Tibial nerve (tissue), 4 donors: ENCODE measurements at regions not wholly inside any gene's neighbourhood (a gene's known extent, or its start where the extent isn't known, plus 50 kb on each side); places are given as distances from the start of the nearest gene placed in this dataset.

Experiments used
- DNase-seq, 2 donors: peaks; one replicate each; pipeline ENCODE4 v3.0.0-alpha.2; 2019; ENCODE audit warnings: low spot score in 2 of 2
- H3K27ac ChIP-seq, 4 donors: fragments of 200-600 bp; sonication (generic) in 3 of 4; one replicate each; pipeline ENCODE4 v1.5.1; 2017 to 2019; ENCODE audit warnings: mild to moderate bottlenecking in 1 of 4
- H3K27me3 ChIP-seq, 2 donors: fragments of 200-600 bp; sonication (generic) in 1 of 2; one replicate each; pipeline versions ENCODE4 v1.5.1 to v1.6.0; 2017 to 2019
- H3K36me3 ChIP-seq, 3 donors: fragments of 200-600 bp; sonication (generic); one replicate each; pipeline ENCODE4 v1.5.1; 2018 to 2019
- H3K4me1 ChIP-seq, 4 donors: fragments of 200-600 bp; sonication (generic) in 3 of 4; one replicate each; pipeline ENCODE4 v1.5.1; 2017 to 2019
- H3K4me3 ChIP-seq, 4 donors: fragments of 200-600 bp; sonication (generic) in 3 of 4; one replicate each; pipeline ENCODE4 v1.5.1; 2017 to 2019; ENCODE audit warnings: mild to moderate bottlenecking in 1 of 4, moderate library complexity in 1 of 4
- H3K9me3 ChIP-seq, 4 donors: fragments of 200-600 bp; sonication (generic) in 3 of 4; one replicate each; pipeline ENCODE4 v1.5.1; 2017 to 2019
- EP300 ChIP-seq, 2 donors: sonication (generic); formaldehyde crosslinking; IDR thresholded peaks; one replicate each; pipeline ENCODE4 v1.6.1; 2017; ENCODE audit warnings: antibody characterized with exemption in 2 of 2, mild to moderate bottlenecking in 1 of 2
- POLR2A ChIP-seq, 2 donors: fragments of 450-650 bp; IDR thresholded peaks; one replicate each; pipeline ENCODE4 v1.6.1; 2017; ENCODE audit warnings: antibody characterized with exemption in 2 of 2, mild to moderate bottlenecking in 2 of 2, moderate library complexity in 2 of 2
- WGBS, 2 donors: methylation state at CpG; one replicate each; pipeline ENCODE4 v1.1.5; 2018; 5-methylcytosine and 5-hydroxymethylcytosine counted together
- TF ChIP-seq, protein P1 (sequence below), 5 experiments: fragments of 200-600 bp in 3 of 5; fragments of 450-650 bp in 2 of 5; sonication (generic) in 3 of 5; IDR thresholded peaks; one replicate each; pipeline ENCODE4 v1.5.1; 2016 to 2019; ENCODE audit warnings: antibody characterized with exemption in 5 of 5, mild to moderate bottlenecking in 3 of 5, moderate library complexity in 2 of 5

DNA sequence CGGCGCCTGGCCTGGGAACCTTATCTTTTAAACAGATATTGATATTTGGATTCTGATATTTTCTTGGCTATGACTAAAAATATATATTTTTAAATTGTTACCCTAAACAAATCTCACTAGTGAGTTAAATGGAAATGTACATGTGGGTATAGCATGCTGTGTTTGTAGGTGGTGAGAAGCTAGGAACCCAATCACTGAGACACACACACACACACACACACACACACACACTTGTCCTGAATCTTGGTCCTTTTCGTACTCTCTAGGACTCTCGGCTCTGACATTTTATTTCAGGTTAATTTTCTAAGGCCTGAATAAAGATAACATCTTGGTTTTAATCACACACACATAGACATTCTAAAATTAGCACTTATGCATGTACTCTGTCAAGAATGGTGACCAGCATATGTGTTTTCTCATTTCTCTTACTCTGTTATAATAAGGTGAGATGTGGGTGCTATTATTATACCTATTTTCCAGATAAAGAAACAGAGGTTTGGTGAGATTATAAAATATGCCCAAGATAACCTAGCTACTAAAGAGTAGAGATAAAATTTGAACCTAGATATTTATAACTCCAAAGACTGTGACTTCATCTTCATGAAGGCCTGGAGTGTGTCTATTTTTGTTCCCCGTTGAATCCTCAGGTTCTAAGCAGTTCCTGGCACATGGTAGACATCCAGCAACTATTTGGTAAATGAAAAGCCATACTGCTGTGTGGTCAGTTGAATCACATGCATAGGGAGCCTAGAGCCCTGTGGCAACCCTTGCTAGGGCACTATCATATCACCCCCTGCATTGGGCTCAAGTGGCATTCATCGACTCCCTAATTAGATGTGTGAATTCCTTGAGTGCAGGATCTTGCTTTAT lies 85.0 kb upstream of the RAB3GAP2 start:
- no peaks in the 10 kb centered on the region for H3K36me3 ChIP-seq
- H3K27me3 ChIP-seq: no peaks in the 10 kb centered on the region
- H3K4me3 ChIP-seq: no peak overlapping the region
- no peak for TF ChIP-seq POLR2A (IDR thresholded peaks at IDR 0.05)
- TF ChIP-seq, protein P1, sequence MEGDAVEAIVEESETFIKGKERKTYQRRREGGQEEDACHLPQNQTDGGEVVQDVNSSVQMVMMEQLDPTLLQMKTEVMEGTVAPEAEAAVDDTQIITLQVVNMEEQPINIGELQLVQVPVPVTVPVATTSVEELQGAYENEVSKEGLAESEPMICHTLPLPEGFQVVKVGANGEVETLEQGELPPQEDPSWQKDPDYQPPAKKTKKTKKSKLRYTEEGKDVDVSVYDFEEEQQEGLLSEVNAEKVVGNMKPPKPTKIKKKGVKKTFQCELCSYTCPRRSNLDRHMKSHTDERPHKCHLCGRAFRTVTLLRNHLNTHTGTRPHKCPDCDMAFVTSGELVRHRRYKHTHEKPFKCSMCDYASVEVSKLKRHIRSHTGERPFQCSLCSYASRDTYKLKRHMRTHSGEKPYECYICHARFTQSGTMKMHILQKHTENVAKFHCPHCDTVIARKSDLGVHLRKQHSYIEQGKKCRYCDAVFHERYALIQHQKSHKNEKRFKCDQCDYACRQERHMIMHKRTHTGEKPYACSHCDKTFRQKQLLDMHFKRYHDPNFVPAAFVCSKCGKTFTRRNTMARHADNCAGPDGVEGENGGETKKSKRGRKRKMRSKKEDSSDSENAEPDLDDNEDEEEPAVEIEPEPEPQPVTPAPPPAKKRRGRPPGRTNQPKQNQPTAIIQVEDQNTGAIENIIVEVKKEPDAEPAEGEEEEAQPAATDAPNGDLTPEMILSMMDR (IDR thresholded peaks at IDR 0.05): no peak
- no peak for TF ChIP-seq EP300 (IDR thresholded peaks at IDR 0.05)
- 94 to 95% methylated on average over 6 of the region's 6 CpGs for WGBS, 2 donors
- H3K4me1 ChIP-seq: no peaks in the 10 kb centered on the region
- H3K9me3 ChIP-seq: no peaks in the 10 kb centered on the region
- no peak overlapping the region for H3K27ac ChIP-seq
- no peak for DNase-seq

DNA sequence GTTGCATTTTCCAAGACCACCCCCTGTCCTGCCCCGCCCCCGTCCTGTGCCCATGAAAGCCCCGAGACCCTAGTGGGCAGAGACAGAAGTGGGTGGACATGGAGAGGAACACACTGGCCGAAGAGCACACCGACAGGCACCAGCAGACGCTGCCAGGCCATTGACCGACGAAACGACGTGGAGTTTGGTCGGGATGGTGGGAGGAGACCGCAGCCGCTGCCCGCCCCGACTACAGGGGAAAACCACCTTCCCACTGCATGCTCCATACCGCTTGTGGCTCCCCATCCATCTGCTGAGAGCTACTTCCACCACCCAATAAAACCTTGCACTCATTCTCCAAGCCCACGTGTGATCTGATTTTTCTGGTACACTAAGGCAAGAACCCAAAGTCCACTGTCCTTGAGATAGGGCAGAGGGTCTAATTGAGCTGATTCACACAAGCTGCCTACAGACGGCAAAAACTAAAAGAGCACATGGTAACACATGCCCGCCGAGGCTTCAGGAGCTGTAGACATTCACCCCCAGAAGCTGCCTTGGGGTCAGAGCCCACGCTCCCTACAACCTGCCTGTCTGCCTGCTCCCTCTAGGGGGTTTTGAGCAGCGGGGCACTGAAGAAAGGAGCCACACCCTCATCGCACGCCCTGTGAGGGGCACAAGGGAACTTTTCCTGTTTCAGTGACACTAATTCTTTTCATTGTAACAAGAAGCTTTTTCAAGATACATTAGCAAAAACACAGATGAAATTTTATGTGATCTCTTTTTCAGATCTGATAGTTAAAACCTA lies 81.2 kb upstream of the RAB3GAP2 start:
- 89 to 91% methylated on average over 24 of the region's 24 CpGs for WGBS, 2 donors
- H3K27me3 ChIP-seq: no peaks in the 10 kb centered on the region
- DNase-seq: no peak
- no peaks in the 10 kb centered on the region for H3K36me3 ChIP-seq
- TF ChIP-seq EP300 (IDR thresholded peaks at IDR 0.05) (no peak), POLR2A (IDR thresholded peaks at IDR 0.05) (no peak)
- TF ChIP-seq, protein P1 (IDR thresholded peaks at IDR 0.05): no peak
- H3K9me3 ChIP-seq: no peaks in the 10 kb centered on the region
- no peak overlapping the region for H3K27ac ChIP-seq
- H3K4me1 ChIP-seq: no peaks in the 10 kb centered on the region
- H3K4me3 ChIP-seq: no peak overlapping the region

DNA sequence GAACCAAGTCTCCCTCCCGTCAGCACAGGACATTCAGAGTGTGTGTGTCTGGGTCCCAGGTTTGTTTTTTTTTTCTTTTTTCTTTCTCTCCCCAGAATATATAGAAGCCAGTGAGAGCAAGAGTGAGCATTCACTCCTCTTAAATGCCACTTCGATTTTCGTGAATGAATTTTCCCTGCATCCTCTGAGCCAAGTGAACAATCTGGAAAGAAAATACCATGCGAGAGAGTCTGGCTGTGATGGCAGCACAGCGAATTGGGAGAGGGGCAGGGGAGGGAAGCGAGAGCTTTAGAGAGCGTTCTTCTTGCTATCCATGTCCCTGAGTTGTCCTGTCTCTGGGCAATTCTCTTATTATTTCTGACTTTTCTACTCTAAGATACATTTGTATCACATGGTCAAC lies 76.0 kb upstream of the RAB3GAP2 start:
- DNase-seq: no peak
- no peaks in the 10 kb centered on the region for H3K9me3 ChIP-seq
- WGBS, 2 donors: 85 to 86% methylated on average over 7 of the region's 7 CpGs
- no peaks in the 10 kb centered on the region for H3K4me1 ChIP-seq
- no peak overlapping the region for H3K4me3 ChIP-seq
- no peaks in the 10 kb centered on the region for H3K36me3 ChIP-seq
- TF ChIP-seq POLR2A (IDR thresholded peaks at IDR 0.05) (no peak), EP300 (IDR thresholded peaks at IDR 0.05) (no peak)
- TF ChIP-seq, protein P1 (IDR thresholded peaks at IDR 0.05): no peak
- H3K27ac ChIP-seq: no peak overlapping the region
- H3K27me3 ChIP-seq: no peaks in the 10 kb centered on the region

DNA sequence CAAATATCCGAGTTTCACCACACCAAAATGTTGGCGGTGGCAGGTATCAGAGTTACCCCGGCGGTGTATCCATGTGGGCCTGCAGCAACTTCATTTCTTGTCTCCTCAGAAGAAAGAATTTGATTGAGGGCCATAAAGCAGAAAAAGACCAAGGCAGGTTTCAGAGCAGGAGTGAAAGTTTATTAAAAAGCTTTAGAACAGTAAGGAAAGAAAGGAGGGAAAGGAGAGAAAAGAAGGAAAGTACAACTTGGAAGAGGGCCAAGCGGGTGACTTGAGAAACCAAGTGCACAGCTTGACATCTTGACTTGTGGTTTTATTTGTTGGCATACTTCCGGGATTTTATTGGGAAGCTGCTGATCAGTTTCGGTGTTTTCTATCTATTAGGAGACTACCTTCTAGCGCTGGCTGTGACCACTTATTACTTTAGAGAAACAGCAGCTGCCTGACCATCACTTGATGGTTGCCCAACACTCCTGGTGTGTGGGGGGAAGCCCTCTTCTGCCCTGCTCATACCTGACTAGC lies 75.5 kb upstream of the RAB3GAP2 start:
- no peak for DNase-seq
- H3K27me3 ChIP-seq: no peaks in the 10 kb centered on the region
- TF ChIP-seq POLR2A (IDR thresholded peaks at IDR 0.05): no peak
- no peaks in the 10 kb centered on the region for H3K9me3 ChIP-seq
- 73 to 82% methylated on average over 8 of the region's 8 CpGs for WGBS, 2 donors
- H3K27ac ChIP-seq: no peak overlapping the region
- H3K36me3 ChIP-seq: no peaks in the 10 kb centered on the region
- no peak overlapping the region for H3K4me3 ChIP-seq
- H3K4me1 ChIP-seq: no peaks in the 10 kb centered on the region

DNA sequence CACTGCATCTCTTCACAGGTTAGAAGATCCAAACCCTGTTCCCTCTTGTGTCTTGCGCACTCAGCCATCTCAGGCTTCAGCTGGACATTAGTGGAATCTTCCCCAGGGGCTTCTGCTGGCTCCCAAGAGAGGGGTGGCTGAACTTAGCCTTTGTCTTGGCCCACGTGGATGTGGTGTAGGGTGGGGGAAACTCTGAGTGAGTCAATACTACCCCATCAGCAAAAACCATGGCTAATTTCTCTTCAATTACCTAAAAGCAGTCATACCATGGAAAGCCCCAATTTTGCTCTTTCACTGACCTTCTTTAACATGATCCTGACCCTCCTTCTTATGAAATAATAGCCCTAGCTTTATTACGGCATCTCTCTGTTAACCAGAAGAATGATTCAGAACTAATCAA lies 72.5 kb upstream of the RAB3GAP2 start:
- Histone ChIP-seq H3K27me3 (no peaks in the 10 kb centered on the region), H3K4me1 (no peaks in the 10 kb centered on the region), H3K27ac (no peak overlapping the region), H3K9me3 (no peaks in the 10 kb centered on the region), H3K36me3 (no peaks in the 10 kb centered on the region), H3K4me3 (no peak overlapping the region)
- 74 to 75% methylated on average over 3 of the region's 3 CpGs for WGBS, 2 donors
- DNase-seq: no peak
- TF ChIP-seq EP300 (IDR thresholded peaks at IDR 0.05): no peak
- TF ChIP-seq, protein P1 (IDR thresholded peaks at IDR 0.05): no peak
